Lung (tissue), 11 donors: ENCODE measurements at regions not wholly inside any gene's neighbourhood (a gene's known extent, or its start where the extent isn't known, plus 50 kb on each side); places are given as distances from the start of the nearest gene placed in this dataset.
"Not testable (repeated sequence)": the region's sequence is repeated elsewhere in the genome, so short reads cannot be mapped to it uniquely, and the experiment has no call there.

Source experiments
- ATAC-seq: fragments of 200-7000 bp; cut with Tn5 transposase; one replicate; pipeline ENCODE4 v1.9.1; 2020; ENCODE audit warnings: moderate number of reproducible peaks; ENCODE audit not compliant: insufficient read depth, low FRiP score
- DNase-seq, 3 donors: peaks; one replicate each; pipeline ENCODE4 v3.0.0-alpha.2; 2013 to 2017
- H3K27ac ChIP-seq, 2 donors: one replicate each; pipeline ENCODE4 v1.5.1; 2013; ENCODE audit warnings: mild to moderate bottlenecking in 2 of 2, moderate library complexity in 2 of 2, control low read depth in 1 of 2, inconsistent platforms in 1 of 2, low read depth in 1 of 2, low read length in 1 of 2
- H3K27me3 ChIP-seq, 3 donors: one replicate each; pipeline ENCODE4 v1.5.1; 2013; ENCODE audit warnings: low read length in 2 of 3; ENCODE audit not compliant: control insufficient read depth in 3 of 3, insufficient read depth in 3 of 3
- H3K36me3 ChIP-seq, 4 donors: one replicate each; pipeline ENCODE4 v1.5.1; 2013; ENCODE audit warnings: low read length in 4 of 4, mild to moderate bottlenecking in 1 of 4, moderate library complexity in 1 of 4; ENCODE audit not compliant: control insufficient read depth in 4 of 4, insufficient read depth in 4 of 4
- H3K4me1 ChIP-seq, 5 donors: one replicate each; pipeline ENCODE4 v1.5.1; 2013; ENCODE audit warnings: low read length in 5 of 5, mild to moderate bottlenecking in 2 of 5, moderate library complexity in 1 of 5; ENCODE audit not compliant: control insufficient read depth in 5 of 5, insufficient read depth in 5 of 5
- H3K4me3 ChIP-seq: one replicate; pipeline ENCODE4 v1.5.1; 2013; ENCODE audit warnings: mild to moderate bottlenecking, control low read depth, moderate library complexity
- H3K9ac ChIP-seq, 2 donors: one replicate each; pipeline ENCODE4 v1.5.1; 2013; ENCODE audit warnings: low read length in 2 of 2, control low read depth in 1 of 2; ENCODE audit not compliant: insufficient read depth in 1 of 2
- H3K9me3 ChIP-seq, 4 donors: one replicate each; pipeline ENCODE4 v1.5.1; 2013; ENCODE audit warnings: low read length in 3 of 4, mild to moderate bottlenecking in 1 of 4, moderate library complexity in 1 of 4; ENCODE audit not compliant: control insufficient read depth in 4 of 4, insufficient read depth in 3 of 4
- CTCF ChIP-seq: IDR thresholded peaks from 2 replicates; pipeline ENCODE4 v1.5.1; 2012; ENCODE audit warnings: mild to moderate bottlenecking; ENCODE audit errors: control extremely low read depth, extremely low read depth
- WGBS, 2 donors: extraction: QIAGEN DNeasy Blood & Tissue Kit; methylation state at CpG; one replicate each; pipeline ENCODE4 v1.1.7; 2013; 5-methylcytosine and 5-hydroxymethylcytosine counted together
- donor health status: control.
- donor health status: control.
- donor health status: Bipolar disorder and iron deficiency.
- donor health status: healthy.
- donor health status: DM: yes; HTN: yes; CAD: no.

DNA sequence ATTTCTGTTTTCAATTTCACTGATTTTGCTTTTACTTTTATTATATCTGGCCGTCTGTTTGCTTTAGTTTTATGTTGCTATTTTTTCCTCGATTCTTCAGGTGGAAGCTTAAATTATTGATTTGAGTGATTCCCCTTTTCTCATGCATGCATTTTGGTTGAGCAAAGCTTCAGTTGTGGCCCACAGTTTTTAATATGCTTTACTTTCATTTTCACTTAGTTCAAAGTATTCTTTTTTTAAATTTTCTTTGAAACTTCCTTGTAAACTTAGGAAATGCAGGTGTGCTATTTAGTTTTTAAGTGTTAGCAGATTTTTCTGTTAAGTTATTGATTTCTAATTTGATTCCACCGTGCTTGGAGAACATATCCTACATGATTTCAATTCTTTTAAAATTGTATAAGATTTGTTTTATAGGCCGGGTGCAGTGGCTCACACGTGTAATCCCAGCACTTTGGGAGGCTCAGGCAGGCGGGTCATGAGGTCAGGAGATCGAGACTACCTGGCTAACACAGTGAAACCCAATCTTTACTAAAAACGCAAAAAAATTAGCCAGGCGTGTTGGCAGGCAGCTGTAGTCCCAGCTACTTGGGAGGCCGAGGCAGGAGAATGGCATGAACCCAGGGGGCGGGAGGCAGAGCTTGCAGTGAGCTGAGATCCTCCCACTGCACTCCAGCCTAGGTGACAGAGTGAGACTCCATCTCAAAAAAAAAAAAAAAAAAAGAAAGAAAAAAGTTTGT, 531.2 kb downstream of the KIF2B start:
- ATAC-seq (no peak), DNase-seq (no peak)
- H3K36me3 ChIP-seq = no peaks in the 10 kb centered on the region
- H3K27ac ChIP-seq = no peak overlapping the region
- H3K4me3 ChIP-seq = no peak overlapping the region
- no peak for TF ChIP-seq CTCF
- 86% methylated on average over 11 of the region's 11 CpGs for WGBS, 2 donors
- no peaks in the 10 kb centered on the region for H3K27me3 ChIP-seq
- no peaks in the 10 kb centered on the region for H3K4me1 ChIP-seq
- H3K9ac ChIP-seq = no peak overlapping the region
- peaks cover 0 to 2% (median 0%) of the 10 kb centered on the region in 4 donors for H3K9me3 ChIP-seq

- not testable (repeated sequence) for DNase-seq, H3K9me3 ChIP-seq, H3K4me3 ChIP-seq, H3K36me3 ChIP-seq, H3K27me3 ChIP-seq, H3K4me1 ChIP-seq, ATAC-seq, H3K27ac ChIP-seq, H3K9ac ChIP-seq
- 70% methylated on average over 4 of the region's 4 CpGs for WGBS, 2 donors
Observed at GRCh38 chr17:54361073-54361472, 538.3 kb downstream of the KIF2B start.

DNA sequence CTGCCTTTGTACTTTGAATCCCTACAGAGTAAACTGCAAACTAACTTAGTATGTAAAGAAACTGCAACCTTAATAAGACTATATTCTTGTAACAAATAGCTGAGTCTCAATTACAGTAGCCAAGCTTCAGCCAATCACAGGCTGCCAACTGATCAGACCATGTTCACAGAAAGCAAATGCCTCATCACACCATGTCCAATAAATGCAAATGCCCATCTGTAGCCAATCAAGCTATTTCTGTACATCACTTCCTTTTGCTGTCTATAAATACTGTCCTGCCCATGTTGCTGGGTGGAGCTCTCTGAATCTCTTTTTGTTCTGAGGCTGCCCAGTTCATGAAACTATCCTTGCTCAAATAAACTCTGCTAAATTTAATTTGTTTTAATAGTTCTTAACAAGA, 531.7 kb upstream of the TOM1L1 start:
- Histone ChIP-seq H3K4me1 (no peaks in the 10 kb centered on the region), H3K9ac (no peak overlapping the region), H3K27me3 (no peaks in the 10 kb centered on the region), H3K9me3 (peaks cover 0 to 4% (median 0%) of the 10 kb centered on the region in 4 donors), H3K27ac (no peak overlapping the region), H3K36me3 (no peaks in the 10 kb centered on the region), H3K4me3 (no peak overlapping the region)
- TF ChIP-seq CTCF = no peak
- DNase-seq (no peak), ATAC-seq (no peak)

GRCh38 chr17:54372069-54372749, 528.4 kb upstream of the TOM1L1 start:
- no peak for TF ChIP-seq CTCF
- Histone ChIP-seq H3K9ac (no peak overlapping the region), H3K4me1 (no peaks in the 10 kb centered on the region), H3K4me3 (no peak overlapping the region), H3K9me3 (peaks cover 0 to 4% (median 0%) of the 10 kb centered on the region in 4 donors), H3K36me3 (no peaks in the 10 kb centered on the region), H3K27ac (no peak overlapping the region), H3K27me3 (no peaks in the 10 kb centered on the region)
- WGBS, 2 donors = 51 to 64% methylated on average over 2 of the region's 2 CpGs
- DNase-seq = peak in 1 of 3 donors; percentile 1
- ATAC-seq = no peak
